ENCODE measurements at regions not wholly inside any gene's neighbourhood (a gene's known extent, or its start where the extent isn't known, plus 50 kb on each side); places are given as distances from the start of the nearest gene placed in this dataset.
"Not testable (repeated sequence)": the region's sequence is repeated elsewhere in the genome, so short reads cannot be mapped to it uniquely, and the experiment has no call there.

- DNase-seq (ENCODE audit: low spot score in 2 of 2) (no peak), FAIRE-seq (no peak)
These were observed 210.1 kb upstream of the SPRY2 start for GRCh38 chr13:80550971-80551441.

DNA sequence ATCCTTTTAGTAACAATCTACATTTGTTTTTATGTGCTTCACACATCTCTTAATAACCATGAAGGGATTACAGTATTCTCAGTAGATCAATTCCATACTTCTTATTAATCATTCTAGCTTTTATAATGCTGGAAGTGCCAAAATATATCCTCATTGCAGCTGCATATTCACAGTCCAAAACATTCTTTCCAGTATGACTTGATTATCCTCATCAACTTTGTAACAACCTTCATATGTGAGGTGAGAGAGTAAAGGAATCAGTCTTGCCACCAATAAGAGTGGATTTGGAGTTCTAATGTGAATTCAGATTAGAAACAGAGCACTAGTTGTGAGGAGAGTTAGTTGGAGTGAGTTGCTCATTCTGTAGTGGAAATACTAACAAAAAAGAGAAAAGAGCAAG, 208.0 kb upstream of the SPRY2 start:
- FAIRE-seq (no peak), DNase-seq (ENCODE audit: low spot score in 2 of 2) (no peak)

- no peak for FAIRE-seq
- no peak for DNase-seq (ENCODE audit: low spot score in 2 of 2)
These were observed 207.2 kb upstream of the SPRY2 start for GRCh38 chr13:80547885-80548825.

GRCh38 chr13:80547341-80547740, 206.4 kb upstream of the SPRY2 start:
- FAIRE-seq (no peak), DNase-seq (ENCODE audit: low spot score in 2 of 2) (no peak)

- FAIRE-seq: no peak
- no peak for DNase-seq (ENCODE audit: low spot score in 2 of 2)
These were observed 192.2 kb upstream of the SPRY2 start for GRCh38 chr13:80533175-80533574.

- no peak for DNase-seq (ENCODE audit: low spot score in 2 of 2)
- no peak for FAIRE-seq
These were observed 190.0 kb upstream of the SPRY2 start for GRCh38 chr13:80530902-80531301.

DNA sequence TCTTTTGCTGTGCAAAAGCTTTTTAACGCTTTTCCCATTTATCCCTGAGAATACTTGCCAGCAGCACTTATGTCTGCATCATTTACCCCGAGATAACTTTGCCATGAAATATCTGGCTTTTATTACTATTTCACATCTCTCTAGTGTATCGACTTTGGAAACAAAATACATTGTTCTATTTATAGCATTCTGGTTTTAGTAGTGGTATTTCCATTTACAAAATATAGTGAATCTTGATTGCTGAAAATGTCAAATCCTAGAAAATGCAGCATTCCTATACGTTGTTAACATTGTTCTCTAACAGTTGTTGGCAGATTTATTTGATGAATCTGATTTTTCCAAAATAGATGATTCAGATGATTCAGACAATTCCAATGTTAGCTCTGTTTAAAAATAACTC, 189.3 kb upstream of the SPRY2 start:
- DNase-seq (ENCODE audit: low spot score in 2 of 2) (no peak), FAIRE-seq (no peak)

- no peak for DNase-seq (ENCODE audit: low spot score in 2 of 2)
- no peak for FAIRE-seq
These were observed 188.8 kb upstream of the SPRY2 start for GRCh38 chr13:80529734-80530133.

DNA sequence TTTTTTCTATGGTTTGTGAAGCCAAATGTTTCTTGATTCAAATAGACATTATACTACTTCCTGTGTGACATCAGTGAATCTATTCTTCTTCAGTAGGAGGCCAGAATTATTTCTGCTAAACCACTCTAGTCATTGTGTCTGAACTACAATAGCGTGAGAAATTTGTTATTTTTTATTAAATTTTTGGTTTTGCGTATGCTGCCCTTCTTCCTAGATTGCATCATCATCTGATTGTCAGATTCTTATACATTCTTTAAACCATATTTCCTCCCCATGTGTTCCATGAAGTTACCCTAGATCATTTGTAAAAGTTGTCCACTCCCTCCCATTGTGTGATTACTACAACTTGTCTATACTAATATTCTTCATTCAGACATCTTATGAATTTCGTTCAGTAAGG, 187.8 kb upstream of the SPRY2 start:
- DNase-seq (ENCODE audit: low spot score in 2 of 2): no peak
- no peak for FAIRE-seq

- FAIRE-seq (no peak), DNase-seq (ENCODE audit: low spot score in 2 of 2) (no peak)
These were observed 186.5 kb upstream of the SPRY2 start for GRCh38 chr13:80527400-80527799.

GRCh38 chr13:80524447-80525215, 183.7 kb upstream of the SPRY2 start:
- FAIRE-seq (no peak), DNase-seq (ENCODE audit: low spot score in 2 of 2) (no peak)

DNA sequence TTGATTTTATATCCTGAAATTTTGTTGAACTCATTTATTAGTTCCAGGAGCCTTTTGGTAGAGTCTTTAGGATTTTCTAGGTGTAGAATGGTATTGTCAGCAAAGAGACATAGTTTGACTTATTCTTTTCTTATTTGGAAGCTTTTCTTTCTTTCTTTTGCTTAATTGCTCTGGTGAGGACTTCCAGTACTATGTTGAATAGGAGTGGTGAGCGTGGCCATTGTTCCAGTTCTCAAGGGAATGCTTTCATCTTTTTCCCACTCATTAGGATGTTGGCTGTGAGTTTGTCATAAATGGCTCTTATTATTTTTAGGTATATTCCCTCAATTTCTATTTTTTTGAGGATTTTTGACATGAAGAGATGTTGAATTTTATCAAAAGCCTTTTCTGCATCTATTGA, 182.2 kb upstream of the SPRY2 start:
- DNase-seq (ENCODE audit: low spot score in 2 of 2): no peak

DNA sequence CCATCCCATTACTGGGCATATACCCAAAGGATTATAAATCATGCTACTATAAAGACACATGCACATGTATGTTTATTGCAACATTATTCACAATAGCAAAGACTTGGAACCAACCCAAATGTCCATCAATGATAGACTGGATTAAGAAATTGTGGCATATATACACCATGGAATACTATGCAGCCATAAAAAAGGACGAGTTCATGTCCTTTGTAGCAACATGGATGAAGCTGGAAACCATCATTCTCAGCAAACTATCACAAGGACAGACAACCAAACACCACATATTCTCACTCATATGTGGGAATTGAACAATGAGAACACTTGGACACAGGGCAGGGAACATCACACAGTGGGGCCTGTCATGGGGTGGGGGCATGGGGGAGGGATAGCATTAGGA, 181.5 kb upstream of the SPRY2 start:
- DNase-seq (ENCODE audit: low spot score in 2 of 2); FAIRE-seq: not testable (repeated sequence)

More for the DNA sequence above, 182.2 kb upstream of the SPRY2 start:
- FAIRE-seq: no peak

GRCh38 chr13:80516818-80517348, 176.0 kb upstream of the SPRY2 start:
- FAIRE-seq (no peak), DNase-seq (ENCODE audit: low spot score in 2 of 2) (no peak)

GRCh38 chr13:80515296-80515695, 174.4 kb upstream of the SPRY2 start:
- no peak for FAIRE-seq
- DNase-seq (ENCODE audit: low spot score in 2 of 2): no peak

DNA sequence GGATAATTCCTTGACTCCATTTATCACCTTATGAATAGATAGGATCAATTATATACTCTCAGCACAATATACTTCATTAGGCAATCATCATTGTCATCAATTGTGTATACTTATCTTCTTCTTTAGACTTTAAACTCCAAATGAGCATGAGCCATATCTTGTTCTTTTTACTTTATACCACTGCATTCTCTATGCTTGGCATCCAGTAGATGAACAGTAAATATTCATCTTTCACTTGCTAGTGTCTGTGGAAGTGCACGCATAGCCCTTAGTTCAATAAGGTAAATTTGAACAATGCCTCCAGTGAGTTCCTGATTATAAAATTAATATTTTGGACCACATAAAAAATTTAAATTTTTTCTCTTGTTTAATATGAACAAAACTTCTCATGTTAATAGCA, 172.3 kb upstream of the SPRY2 start:
- no peak for FAIRE-seq
- no peak for DNase-seq (ENCODE audit: low spot score in 2 of 2)

- FAIRE-seq: no peak
These were observed 169.8 kb upstream of the SPRY2 start for GRCh38 chr13:80510686-80511085.

DNA sequence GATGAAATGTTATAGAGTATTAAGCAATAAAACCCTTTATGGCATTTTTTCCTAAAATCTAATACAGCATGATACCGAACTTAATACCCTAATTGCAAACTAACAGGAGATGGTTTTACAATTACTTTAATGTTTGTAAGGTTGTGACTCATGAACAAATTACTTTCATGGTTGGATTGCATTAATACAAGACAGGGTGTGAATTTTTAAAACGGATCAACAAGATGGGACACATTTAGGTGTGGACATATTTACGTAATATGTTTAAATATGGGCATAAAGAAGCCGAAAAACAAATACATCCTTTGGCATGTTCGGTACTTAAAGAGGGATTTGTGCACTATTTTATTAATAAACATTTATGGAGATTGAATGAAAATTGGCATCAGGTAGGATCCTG, 168.3 kb upstream of the SPRY2 start:
- no peak for DNase-seq (ENCODE audit: low spot score in 2 of 2)
- FAIRE-seq: no peak

More at GRCh38 chr13:80510686-80511085, 169.8 kb upstream of the SPRY2 start:
- no peak for DNase-seq (ENCODE audit: low spot score in 2 of 2)

DNA sequence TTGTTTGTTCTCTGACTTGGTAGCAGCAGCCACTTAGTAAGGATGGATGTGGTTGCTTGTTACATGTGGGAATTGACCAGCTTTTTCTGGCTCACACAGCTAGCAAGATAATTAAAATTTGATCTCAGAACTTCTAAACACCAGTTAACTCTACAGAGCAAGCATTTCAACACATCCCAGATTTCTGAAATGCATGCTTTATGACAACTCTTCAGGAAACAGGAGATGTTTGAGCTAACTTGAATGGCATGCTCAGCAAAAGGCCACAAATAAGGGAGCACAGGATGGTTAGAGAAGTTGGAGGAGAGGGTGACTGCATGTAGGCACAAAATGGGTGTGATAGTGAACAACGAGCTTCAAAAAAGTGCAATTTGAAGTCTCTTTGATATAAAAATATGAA, 167.1 kb upstream of the SPRY2 start:
- FAIRE-seq: no peak
- no peak for DNase-seq (ENCODE audit: low spot score in 2 of 2)

- FAIRE-seq: no peak
- DNase-seq (ENCODE audit: low spot score in 2 of 2): no peak
These were observed 163.5 kb upstream of the SPRY2 start for GRCh38 chr13:80504453-80504852.

DNA sequence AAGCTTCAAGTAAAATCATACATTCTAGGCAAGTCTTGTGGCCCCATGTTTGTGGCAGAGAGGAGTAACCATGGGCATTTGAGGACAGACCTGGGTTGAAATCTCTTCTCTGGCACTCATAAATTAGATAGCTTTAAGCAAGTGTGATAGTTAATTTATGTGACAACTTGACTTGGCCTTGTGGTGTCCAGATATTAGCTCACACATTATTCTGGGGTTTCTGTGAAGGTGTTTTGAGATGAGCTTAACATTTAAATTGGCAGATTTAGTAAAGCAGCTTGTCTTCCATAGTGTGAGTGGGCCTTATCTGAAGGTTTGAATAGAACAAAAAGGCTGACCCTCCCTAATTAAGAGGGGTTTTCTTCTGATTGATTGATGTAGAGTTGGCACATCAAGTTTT, 161.4 kb upstream of the SPRY2 start:
- DNase-seq (ENCODE audit: low spot score in 2 of 2) (no peak), FAIRE-seq (no peak)

Data from frontal cortex (tissue), 3 donors.